ENCODE measurements at regions not wholly inside any gene's neighbourhood (a gene's known extent, or its start where the extent isn't known, plus 50 kb on each side); places are given as distances from the start of the nearest gene placed in this dataset.

- no peak for TF ChIP-seq CTCF (conservative IDR thresholded peaks at IDR 0.05; ENCODE audit: low read length)
- TF ChIP-seq EZH2phosphoT487 (IDR thresholded peaks at IDR 0.05; ENCODE audit: borderline replicate concordance), result no peak
Observed at GRCh38 chr1:93015590-93015989, 54.3 kb upstream of the DIPK1A start.
